GM19351 (cell line): ENCODE measurements at regions not wholly inside any gene's neighbourhood (a gene's known extent, or its start where the extent isn't known, plus 50 kb on each side); places are given as distances from the start of the nearest gene placed in this dataset.
"Not testable (repeated sequence)": the region's sequence is repeated elsewhere in the genome, so short reads cannot be mapped to it uniquely, and the experiment has no call there.

Experiments
- ATAC-seq: cut with Tn5 transposase; IDR thresholded peaks from one replicate; pipeline ENCODE4 v1.9.1; 2021; ENCODE audit warnings: mild to moderate bottlenecking, moderate library complexity; ENCODE audit not compliant: unreplicated experiment

GRCh38 chr2:88988617-88989016 lies 297.1 kb downstream of the RPIA start:
- not testable (repeated sequence) for ATAC-seq

- ATAC-seq = not testable (repeated sequence)
These were observed 301.3 kb downstream of the RPIA start for GRCh38 chr2:88992819-88993218.

GRCh38 chr2:88994856-88995255 lies 303.4 kb downstream of the RPIA start:
- ATAC-seq = not testable (repeated sequence)

GRCh38 chr2:88996588-88996987 lies 305.1 kb downstream of the RPIA start:
- not testable (repeated sequence) for ATAC-seq

- ATAC-seq = no peak
These were observed 307.9 kb downstream of the RPIA start for GRCh38 chr2:88999365-88999764.

GRCh38 chr2:89000235-89000634 lies 308.8 kb downstream of the RPIA start:
- no peak for ATAC-seq

GRCh38 chr2:89004238-89004637 lies 312.8 kb downstream of the RPIA start:
- ATAC-seq = not testable (repeated sequence)

- peak; percentile 53 for ATAC-seq
These were observed 329.1 kb downstream of the RPIA start for GRCh38 chr2:89020566-89020965.

GRCh38 chr2:89026296-89026695 lies 334.8 kb downstream of the RPIA start:
- ATAC-seq = not testable (repeated sequence)

GRCh38 chr2:89027115-89027514 lies 335.6 kb downstream of the RPIA start:
- ATAC-seq = not testable (repeated sequence)

GRCh38 chr2:89027536-89027935 lies 336.1 kb downstream of the RPIA start:
- ATAC-seq = not testable (repeated sequence)

GRCh38 chr2:89029257-89029656 lies 337.8 kb downstream of the RPIA start:
- not testable (repeated sequence) for ATAC-seq

- peak; percentile 93 for ATAC-seq
These were observed 356.9 kb downstream of the RPIA start for GRCh38 chr2:89048138-89049066.

- ATAC-seq = not testable (repeated sequence)
These were observed 367.1 kb downstream of the RPIA start for GRCh38 chr2:89058616-89059015.

- ATAC-seq = not testable (repeated sequence)
These were observed 369.7 kb downstream of the RPIA start for GRCh38 chr2:89061174-89061573.

GRCh38 chr2:89076771-89077170 lies 385.3 kb downstream of the RPIA start:
- not testable (repeated sequence) for ATAC-seq

GRCh38 chr2:89092911-89093310 lies 401.4 kb downstream of the RPIA start:
- not testable (repeated sequence) for ATAC-seq

- not testable (repeated sequence) for ATAC-seq
These were observed 403.6 kb downstream of the RPIA start for GRCh38 chr2:89095060-89095459.

- ATAC-seq = not testable (repeated sequence)
These were observed 411.1 kb downstream of the RPIA start for GRCh38 chr2:89102587-89102986.

- ATAC-seq = peak; percentile 91
These were observed 415.0 kb downstream of the RPIA start for GRCh38 chr2:89106369-89107019.

GRCh38 chr2:89112434-89112833 lies 421.0 kb downstream of the RPIA start:
- ATAC-seq = not testable (repeated sequence)

- not testable (repeated sequence) for ATAC-seq
These were observed 421.8 kb downstream of the RPIA start for GRCh38 chr2:89113286-89113685.
